ENCODE measurements at regions not wholly inside any gene's neighbourhood (a gene's known extent, or its start where the extent isn't known, plus 50 kb on each side); places are given as distances from the start of the nearest gene placed in this dataset.

DNA sequence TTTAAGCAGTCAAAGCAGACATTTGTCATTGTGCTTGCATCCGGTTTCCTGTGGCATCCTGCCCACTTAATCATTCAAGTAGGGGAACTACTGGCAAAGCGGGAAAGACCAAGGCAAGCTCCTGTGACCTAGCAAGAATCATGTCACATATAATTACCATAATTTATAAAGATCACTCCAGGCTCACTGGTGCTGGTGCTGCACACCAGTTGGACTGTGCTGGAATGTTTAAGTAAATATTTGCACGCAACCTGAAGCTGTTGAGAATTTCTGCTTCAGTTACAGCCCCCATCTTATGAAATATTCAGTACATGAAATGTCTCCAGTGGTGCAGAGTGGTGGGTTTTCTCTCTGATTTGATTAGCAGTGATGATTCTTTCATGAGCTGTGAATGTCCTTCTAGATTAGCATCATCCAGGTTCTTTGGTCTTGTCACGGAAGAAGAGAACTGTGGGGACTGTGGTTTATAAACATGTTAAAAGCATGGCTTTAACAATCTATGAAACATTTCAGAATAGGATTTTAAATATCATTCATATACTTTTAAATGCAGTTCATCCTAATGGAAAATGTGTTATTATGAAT, 621.3 kb upstream of the EPHA6 start:
- TF ChIP-seq, protein P1, sequence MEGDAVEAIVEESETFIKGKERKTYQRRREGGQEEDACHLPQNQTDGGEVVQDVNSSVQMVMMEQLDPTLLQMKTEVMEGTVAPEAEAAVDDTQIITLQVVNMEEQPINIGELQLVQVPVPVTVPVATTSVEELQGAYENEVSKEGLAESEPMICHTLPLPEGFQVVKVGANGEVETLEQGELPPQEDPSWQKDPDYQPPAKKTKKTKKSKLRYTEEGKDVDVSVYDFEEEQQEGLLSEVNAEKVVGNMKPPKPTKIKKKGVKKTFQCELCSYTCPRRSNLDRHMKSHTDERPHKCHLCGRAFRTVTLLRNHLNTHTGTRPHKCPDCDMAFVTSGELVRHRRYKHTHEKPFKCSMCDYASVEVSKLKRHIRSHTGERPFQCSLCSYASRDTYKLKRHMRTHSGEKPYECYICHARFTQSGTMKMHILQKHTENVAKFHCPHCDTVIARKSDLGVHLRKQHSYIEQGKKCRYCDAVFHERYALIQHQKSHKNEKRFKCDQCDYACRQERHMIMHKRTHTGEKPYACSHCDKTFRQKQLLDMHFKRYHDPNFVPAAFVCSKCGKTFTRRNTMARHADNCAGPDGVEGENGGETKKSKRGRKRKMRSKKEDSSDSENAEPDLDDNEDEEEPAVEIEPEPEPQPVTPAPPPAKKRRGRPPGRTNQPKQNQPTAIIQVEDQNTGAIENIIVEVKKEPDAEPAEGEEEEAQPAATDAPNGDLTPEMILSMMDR (IDR thresholded peaks at IDR 0.05), result no peak
- TF ChIP-seq, protein P2, sequence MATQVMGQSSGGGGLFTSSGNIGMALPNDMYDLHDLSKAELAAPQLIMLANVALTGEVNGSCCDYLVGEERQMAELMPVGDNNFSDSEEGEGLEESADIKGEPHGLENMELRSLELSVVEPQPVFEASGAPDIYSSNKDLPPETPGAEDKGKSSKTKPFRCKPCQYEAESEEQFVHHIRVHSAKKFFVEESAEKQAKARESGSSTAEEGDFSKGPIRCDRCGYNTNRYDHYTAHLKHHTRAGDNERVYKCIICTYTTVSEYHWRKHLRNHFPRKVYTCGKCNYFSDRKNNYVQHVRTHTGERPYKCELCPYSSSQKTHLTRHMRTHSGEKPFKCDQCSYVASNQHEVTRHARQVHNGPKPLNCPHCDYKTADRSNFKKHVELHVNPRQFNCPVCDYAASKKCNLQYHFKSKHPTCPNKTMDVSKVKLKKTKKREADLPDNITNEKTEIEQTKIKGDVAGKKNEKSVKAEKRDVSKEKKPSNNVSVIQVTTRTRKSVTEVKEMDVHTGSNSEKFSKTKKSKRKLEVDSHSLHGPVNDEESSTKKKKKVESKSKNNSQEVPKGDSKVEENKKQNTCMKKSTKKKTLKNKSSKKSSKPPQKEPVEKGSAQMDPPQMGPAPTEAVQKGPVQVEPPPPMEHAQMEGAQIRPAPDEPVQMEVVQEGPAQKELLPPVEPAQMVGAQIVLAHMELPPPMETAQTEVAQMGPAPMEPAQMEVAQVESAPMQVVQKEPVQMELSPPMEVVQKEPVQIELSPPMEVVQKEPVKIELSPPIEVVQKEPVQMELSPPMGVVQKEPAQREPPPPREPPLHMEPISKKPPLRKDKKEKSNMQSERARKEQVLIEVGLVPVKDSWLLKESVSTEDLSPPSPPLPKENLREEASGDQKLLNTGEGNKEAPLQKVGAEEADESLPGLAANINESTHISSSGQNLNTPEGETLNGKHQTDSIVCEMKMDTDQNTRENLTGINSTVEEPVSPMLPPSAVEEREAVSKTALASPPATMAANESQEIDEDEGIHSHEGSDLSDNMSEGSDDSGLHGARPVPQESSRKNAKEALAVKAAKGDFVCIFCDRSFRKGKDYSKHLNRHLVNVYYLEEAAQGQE (IDR thresholded peaks at IDR 0.05; ENCODE audit: insufficient read depth in 1 of 2, low read depth in 2 of 2, low read length in 1 of 2), result no peak
- TF ChIP-seq POLR2AphosphoS5 (IDR thresholded peaks at IDR 0.05; ENCODE audit: low read depth, low read length) (no peak), TCF7L2 (IDR thresholded peaks at IDR 0.05; ENCODE audit: low read depth, low read length) (no peak), SIN3A (IDR thresholded peaks at IDR 0.05; ENCODE audit: borderline replicate concordance, insufficient read depth, low read depth, low read length) (no peak)
- ChIA-PET POLR2A (no interaction called here), CTCF (no interaction called here)
- intact Hi-C loops (cut with micrococcal nuclease; ENCODE audit: unreplicated experiment), result no loop called here
- H3K27me3 ChIP-seq (ENCODE audit: control insufficient read depth, insufficient read depth, low read length), result no peaks in the 10 kb centered on the region
- ATAC-seq (no peak), DNase-seq (ENCODE audit: low read depth, low spot score) (no peak)
- no peak overlapping the region for H3K4me3 ChIP-seq (ENCODE audit: low read depth in 2 of 2, low read length in 2 of 2)
- H3K36me3 ChIP-seq (ENCODE audit: control insufficient read depth, insufficient read depth, low read length), result no peaks in the 10 kb centered on the region
- in situ Hi-C loops (cut with HindIII; ENCODE audit: low pct_unique_long_range_greater_than_20kb, low sequenced_read_pairs), result no loop called here
- no TSS peak for BruUV-seq (replicated peaks)
- H3K9me3 ChIP-seq (ENCODE audit: control insufficient read depth, insufficient read depth, low read depth, low read length), result no peaks in the 10 kb centered on the region
- no peak overlapping the region for H3K27ac ChIP-seq (ENCODE audit: low read length)
- no peaks in the 10 kb centered on the region for H3K4me1 ChIP-seq (ENCODE audit: control insufficient read depth, insufficient read depth, low read length)

DNA sequence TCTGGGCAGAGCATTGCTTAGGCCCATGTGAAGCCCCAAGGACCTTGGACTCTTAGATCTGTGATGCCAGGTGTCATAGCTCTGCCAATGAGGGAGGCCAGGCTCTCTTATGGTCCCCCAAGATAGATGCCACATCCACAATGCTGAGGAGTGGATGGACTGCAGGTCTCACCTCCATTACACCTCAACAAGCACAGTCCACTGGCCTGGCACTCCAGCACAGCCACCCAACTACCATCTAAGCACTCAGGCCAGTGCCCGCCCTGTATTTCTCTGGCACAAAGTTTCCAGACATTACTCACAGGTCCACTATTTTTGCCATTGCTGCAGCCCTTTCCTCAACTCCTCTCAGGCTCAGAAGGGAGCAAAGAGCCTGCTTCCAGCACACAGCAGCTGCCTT, 613.5 kb upstream of the EPHA6 start:
- intact Hi-C loops (cut with micrococcal nuclease; ENCODE audit: unreplicated experiment), result no loop called here
- no peak overlapping the region for H3K27ac ChIP-seq (ENCODE audit: low read length)
- CTCF ChIA-PET, result no interaction called here
- ATAC-seq (no peak), DNase-seq (ENCODE audit: low read depth, low spot score) (no peak)
- POLR2A ChIA-PET, result no interaction called here
- in situ Hi-C loops (cut with HindIII; ENCODE audit: low pct_unique_long_range_greater_than_20kb, low sequenced_read_pairs), result no loop called here
- H3K9me3 ChIP-seq (ENCODE audit: control insufficient read depth, insufficient read depth, low read depth, low read length), result no peaks in the 10 kb centered on the region
- TF ChIP-seq, protein P1 (IDR thresholded peaks at IDR 0.05), result no peak
- TF ChIP-seq, protein P2 (IDR thresholded peaks at IDR 0.05; ENCODE audit: insufficient read depth in 1 of 2, low read depth in 2 of 2, low read length in 1 of 2), result no peak
- TF ChIP-seq POLR2AphosphoS5 (IDR thresholded peaks at IDR 0.05; ENCODE audit: low read depth, low read length), result no peak
- no peak for TF ChIP-seq SIN3A (IDR thresholded peaks at IDR 0.05; ENCODE audit: borderline replicate concordance, insufficient read depth, low read depth, low read length)
- no peak for TF ChIP-seq TCF7L2 (IDR thresholded peaks at IDR 0.05; ENCODE audit: low read depth, low read length)
- no peaks in the 10 kb centered on the region for H3K4me1 ChIP-seq (ENCODE audit: control insufficient read depth, insufficient read depth, low read length)
- BruUV-seq (replicated peaks), result no TSS peak
- no peak overlapping the region for H3K4me3 ChIP-seq (ENCODE audit: low read depth in 2 of 2, low read length in 2 of 2)
- H3K36me3 ChIP-seq (ENCODE audit: control insufficient read depth, insufficient read depth, low read length), result no peaks in the 10 kb centered on the region
- no peaks in the 10 kb centered on the region for H3K27me3 ChIP-seq (ENCODE audit: control insufficient read depth, insufficient read depth, low read length)
